Sciatic nerve (tissue), 2 donors: ENCODE measurements at regions not wholly inside any gene's neighbourhood (a gene's known extent, or its start where the extent isn't known, plus 50 kb on each side); places are given as distances from the start of the nearest gene placed in this dataset.

Experiments used
- ATAC-seq: fragments of 200-7000 bp; cut with Tn5 transposase; one replicate; pipeline ENCODE4 v1.9.1; 2020; ENCODE audit warnings: mild to moderate bottlenecking, moderate library complexity
- DNase-seq: peaks from one replicate; pipeline ENCODE4 v3.0.0-alpha.2; 2020; ENCODE audit warnings: low spot score
- intact Hi-C: fragments of 100-400 bp; cut with DNase I; formaldehyde crosslinking; loops from one replicate; pipeline ENCODE4 v1.14.2; 2022
- donor health status: DM: no; HTN: no; CAD: no.
- donor health status: DM: no; HTN: no; CAD: no.

DNA sequence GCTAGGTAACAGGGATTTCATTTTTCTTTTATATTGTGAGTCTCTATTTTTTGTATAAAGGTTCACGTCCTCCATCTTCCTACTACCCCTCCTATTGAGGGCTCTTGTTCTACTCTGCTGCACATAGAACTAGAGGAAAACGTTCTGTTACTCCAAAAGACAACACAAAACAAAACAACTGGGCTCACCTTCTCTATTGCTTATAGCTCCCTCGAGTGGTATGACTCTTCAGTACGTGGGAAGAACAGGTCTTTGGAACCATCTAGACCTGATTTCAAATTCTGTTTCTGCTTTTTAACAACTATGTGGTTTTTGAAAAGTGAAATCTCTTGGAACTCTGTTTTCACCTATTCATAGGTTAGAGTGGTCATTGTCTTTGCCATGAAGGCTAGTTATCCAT, 515.3 kb downstream of the SOX2 start:
- DNase-seq (no peak), ATAC-seq (no peak)
- intact Hi-C loops, result no loop called here

GRCh38 chr3:182233405-182233804, 521.7 kb downstream of the SOX2 start:
- intact Hi-C loops, result no loop called here

GRCh38 chr3:182233957-182234356, 522.2 kb downstream of the SOX2 start:
- ATAC-seq (no peak), DNase-seq (no peak)
- intact Hi-C loops, result no loop called here

More at GRCh38 chr3:182233405-182233804, 521.7 kb downstream of the SOX2 start:
- no peak for ATAC-seq
- no peak for DNase-seq

- ATAC-seq, result no peak
- intact Hi-C loops, result no loop called here
These were observed 523.2 kb downstream of the SOX2 start for GRCh38 chr3:182234881-182235280.

GRCh38 chr3:182235504-182235903, 523.8 kb downstream of the SOX2 start:
- ATAC-seq (no peak), DNase-seq (no peak)
- intact Hi-C loops, result no loop called here

More at GRCh38 chr3:182234881-182235280, 523.2 kb downstream of the SOX2 start:
- DNase-seq, result no peak

DNA sequence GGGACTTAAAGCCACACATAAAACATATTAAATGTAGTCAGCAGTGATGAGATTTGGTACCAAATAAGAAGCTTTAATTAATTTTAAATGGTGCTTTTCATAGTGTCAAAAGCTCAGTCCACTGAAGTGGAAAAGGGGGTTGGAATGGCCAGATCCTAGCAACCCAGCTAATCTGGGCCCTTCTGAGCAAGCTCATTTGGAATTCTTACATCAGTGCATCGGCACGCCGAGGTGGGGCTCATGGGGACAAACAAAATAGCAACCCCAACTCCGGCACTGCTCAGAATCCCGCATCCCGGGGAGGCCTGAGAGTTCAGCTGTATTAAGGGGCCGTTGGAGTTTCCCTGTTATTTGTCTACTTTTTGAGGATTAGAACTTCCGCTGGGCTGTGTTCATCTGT, 526.4 kb downstream of the SOX2 start:
- DNase-seq, result peak; percentile 60
- intact Hi-C loops, result no loop called here
- ATAC-seq, result no peak

DNA sequence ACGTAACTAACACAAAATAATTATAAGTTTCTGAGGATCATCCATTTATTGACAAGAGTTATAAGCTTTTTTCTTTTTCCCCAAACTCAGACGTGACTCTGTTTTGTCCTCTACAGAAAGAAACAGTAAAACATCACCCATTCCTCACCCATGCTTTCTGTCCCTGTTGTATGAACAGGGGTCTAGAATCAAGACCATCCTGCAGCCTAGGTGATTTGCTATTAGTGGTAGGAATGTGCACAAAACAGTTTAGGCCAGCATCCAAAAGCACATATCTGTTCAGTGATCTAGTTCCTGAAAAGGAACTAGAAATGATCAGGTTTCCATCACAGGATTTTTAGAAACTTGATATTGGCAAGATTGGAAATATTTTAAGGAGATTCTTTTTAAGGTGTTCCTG, 527.6 kb downstream of the SOX2 start:
- DNase-seq (no peak), ATAC-seq (no peak)
- intact Hi-C loops, result no loop called here

DNA sequence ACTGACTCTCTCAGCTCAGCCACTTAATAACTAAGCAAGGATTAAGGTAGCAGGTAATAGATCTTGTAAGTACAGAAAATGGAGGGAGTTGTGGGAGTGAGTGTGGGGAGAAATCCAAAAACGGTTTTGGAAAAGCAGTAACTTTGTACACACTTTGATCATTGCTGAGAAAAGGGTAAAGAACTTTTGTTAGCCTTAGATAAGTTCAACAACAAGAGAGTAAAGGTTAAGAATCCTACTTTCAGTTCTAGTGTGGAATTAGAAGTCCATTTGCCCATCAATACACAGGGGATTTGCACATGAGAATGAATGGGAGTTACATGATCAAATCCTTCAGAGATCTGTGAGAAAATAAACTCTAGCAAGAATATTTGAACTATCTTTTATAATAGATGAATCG, 528.7 kb downstream of the SOX2 start:
- ATAC-seq (no peak), DNase-seq (no peak)
- intact Hi-C loops, result no loop called here

GRCh38 chr3:182241196-182241765, 529.6 kb downstream of the SOX2 start:
- DNase-seq (no peak), ATAC-seq (peak; percentile 31)
- intact Hi-C loops, result no loop called here

DNA sequence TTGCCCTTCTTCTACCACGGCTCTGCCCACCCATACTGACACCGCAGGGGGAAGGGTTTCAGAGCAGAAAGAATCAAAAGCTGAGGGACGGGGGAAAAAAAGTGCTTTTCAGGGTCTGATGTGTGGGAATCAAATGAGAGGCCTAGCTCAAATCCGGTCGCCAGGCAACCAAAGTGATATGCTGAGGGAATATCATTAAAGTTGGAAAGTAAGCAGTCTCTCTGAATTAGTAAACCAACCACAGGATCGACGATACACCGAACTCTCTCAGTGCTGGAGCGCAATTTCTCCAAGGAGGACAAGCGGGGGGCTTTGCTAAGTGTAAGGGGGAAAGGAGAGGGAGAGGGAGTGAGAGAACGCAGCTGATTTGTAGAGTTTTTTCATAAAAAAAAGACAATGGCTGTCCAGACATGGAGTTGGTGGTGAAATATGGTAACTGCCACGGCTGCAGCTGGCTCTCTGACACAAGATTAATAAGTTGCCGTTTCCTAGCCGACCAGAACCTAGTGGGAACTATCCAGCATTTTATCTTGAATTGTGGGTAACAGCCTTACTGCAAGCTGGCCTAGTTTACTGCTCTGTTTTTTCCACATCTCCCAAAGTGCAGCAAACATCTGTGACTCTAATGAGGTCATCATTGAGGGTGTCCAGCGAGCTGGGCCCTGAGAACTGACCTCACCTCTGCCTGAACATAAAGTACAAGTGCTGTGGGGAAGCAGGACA, 530.2 kb downstream of the SOX2 start:
- intact Hi-C loops, result no loop called here
- no peak for DNase-seq
- ATAC-seq, result peak; percentile 97

GRCh38 chr3:182242489-182242942, 530.8 kb downstream of the SOX2 start:
- ATAC-seq, result no peak
- DNase-seq, result no peak
- intact Hi-C loops, result no loop called here

GRCh38 chr3:182243625-182244024, 531.9 kb downstream of the SOX2 start:
- no peak for DNase-seq
- intact Hi-C loops, result no loop called here
- no peak for ATAC-seq

- intact Hi-C loops, result no loop called here
- DNase-seq (no peak), ATAC-seq (no peak)
These were observed 532.7 kb downstream of the SOX2 start for GRCh38 chr3:182244222-182244971.

GRCh38 chr3:182245059-182245458, 533.3 kb downstream of the SOX2 start:
- DNase-seq (no peak), ATAC-seq (no peak)
- intact Hi-C loops, result no loop called here

DNA sequence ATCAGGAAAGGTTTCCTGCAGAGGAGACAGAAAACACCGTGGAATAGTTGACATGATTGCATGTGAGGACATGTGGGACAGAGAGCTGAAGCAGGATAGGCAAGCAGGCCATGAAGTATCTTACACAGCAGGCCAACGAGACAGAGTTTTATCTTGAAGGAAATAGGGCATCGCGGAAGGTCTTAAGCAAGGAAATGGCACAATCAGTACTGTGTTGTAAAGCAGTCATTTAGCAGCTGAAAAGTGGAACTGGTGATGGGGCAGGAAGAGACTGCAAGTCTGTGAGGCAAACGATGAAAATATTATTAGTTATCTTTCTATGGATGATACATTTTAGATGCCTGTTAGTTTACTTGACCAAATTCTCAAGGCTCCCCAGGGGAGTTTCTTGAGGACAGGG, 535.1 kb downstream of the SOX2 start:
- no peak for DNase-seq
- no peak for ATAC-seq
- intact Hi-C loops, result no loop called here

- intact Hi-C loops, result no loop called here
- DNase-seq (no peak), ATAC-seq (no peak)
These were observed 536.7 kb downstream of the SOX2 start for GRCh38 chr3:182248349-182248880.

GRCh38 chr3:182252802-182253201, 540.5 kb upstream of the ATP11B start:
- intact Hi-C loops, result loop anchor here (10.0 kb wide), 1 partner anchor 538 kb away; the partner anchor contains the start of gene SOX2

GRCh38 chr3:182255158-182255557, 538.1 kb upstream of the ATP11B start:
- intact Hi-C loops, result loop anchor here (10.0 kb wide), 1 partner anchor 540 kb away; the partner anchor contains the start of gene SOX2
- ATAC-seq, result no peak
- no peak for DNase-seq

More at GRCh38 chr3:182252802-182253201, 540.5 kb upstream of the ATP11B start:
- no peak for ATAC-seq
- DNase-seq, result no peak

DNA sequence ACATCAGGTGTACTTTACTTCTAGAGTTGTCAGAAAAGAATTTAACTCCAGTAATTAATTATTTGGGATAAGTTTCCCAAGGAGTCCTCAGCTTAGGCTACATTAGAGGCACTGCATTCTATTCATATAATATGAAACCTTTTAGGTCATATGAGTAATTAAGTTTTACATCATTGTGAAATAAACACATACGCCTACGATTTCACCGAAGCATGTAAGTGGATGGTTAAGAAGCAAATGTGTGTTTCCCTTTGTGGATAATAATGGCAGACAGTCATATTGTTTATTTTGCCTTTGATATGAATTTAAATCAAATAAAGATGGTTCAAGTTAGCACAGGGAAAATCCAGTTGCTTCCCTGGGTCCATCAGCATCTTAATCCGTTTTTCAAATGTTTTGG, 535.9 kb upstream of the ATP11B start:
- intact Hi-C loops, result loop anchor here (10.0 kb wide), 1 partner anchor 543 kb away; the partner anchor contains the start of gene SOX2
- ATAC-seq (no peak), DNase-seq (no peak)
